ENCODE measurements at regions not wholly inside any gene's neighbourhood (a gene's known extent, or its start where the extent isn't known, plus 50 kb on each side); places are given as distances from the start of the nearest gene placed in this dataset.

GRCh38 chr11:120054753-120055045 is 83.2 kb downstream of the TRIM29 start:
- TF ChIP-seq EZH2 (IDR thresholded peaks at IDR 0.05) (no peak), POLR2AphosphoS5 (IDR thresholded peaks at IDR 0.05; ENCODE audit: borderline replicate concordance, low read depth, low read length) (no peak), FOXP2 (optimal IDR thresholded peaks at IDR 0.05; ENCODE audit: control extremely low read depth, extremely low read length, insufficient read depth) (no peak)

Data from SK-N-MC (cell line).